Embryonic facial prominence (tissue), 1 donor: ENCODE measurements at regions not wholly inside any gene's neighbourhood (a gene's known extent, or its start where the extent isn't known, plus 50 kb on each side); places are given as distances from the start of the nearest gene placed in this dataset.
"Not testable (repeated sequence)": the region's sequence is repeated elsewhere in the genome, so short reads cannot be mapped to it uniquely, and the experiment has no call there.

ENCODE experiments used
- DNase-seq: peaks from one replicate; pipeline ENCODE4 v3.0.0-alpha.2; 2016; ENCODE audit errors: extremely low spot score

DNA sequence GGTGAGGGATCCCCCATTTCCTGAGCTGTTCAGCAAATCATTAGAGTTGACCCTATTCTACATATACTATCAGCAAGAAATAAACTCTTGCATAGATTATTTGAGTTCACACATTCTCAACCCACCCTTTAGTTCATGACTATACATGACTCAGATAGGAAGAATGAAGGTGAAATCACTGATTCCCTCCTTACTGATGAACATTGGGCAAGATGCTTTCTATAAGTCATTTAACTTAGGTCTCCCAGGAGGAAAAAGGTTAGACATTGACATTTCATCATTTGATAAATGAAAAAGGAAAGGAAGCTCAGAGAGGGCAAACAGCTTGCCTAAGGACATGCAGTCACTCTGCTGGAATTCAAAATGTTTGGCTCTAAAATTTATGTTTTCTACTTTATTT lies 408.0 kb downstream of the TMEM182 start:
- no peak for DNase-seq

DNA sequence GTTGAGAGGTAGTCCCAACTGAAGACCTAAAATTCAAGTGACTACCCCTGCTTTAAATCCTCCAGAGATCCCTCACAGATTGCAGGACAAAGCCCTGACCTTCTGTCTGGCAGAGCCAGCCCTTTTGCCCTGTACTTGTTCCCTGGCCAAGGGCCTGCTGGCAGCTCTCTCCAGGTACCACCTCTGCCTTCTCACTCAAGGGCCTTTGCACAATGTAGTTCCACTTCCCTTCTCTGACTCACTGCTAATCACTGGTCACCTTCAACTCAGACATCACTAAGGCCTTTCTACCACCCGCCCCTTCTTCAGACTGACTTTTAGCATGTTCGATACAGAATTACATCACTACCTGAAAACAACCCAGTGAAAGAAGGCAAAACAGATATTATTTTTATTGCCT lies 411.0 kb downstream of the TMEM182 start:
- DNase-seq: no peak

DNA sequence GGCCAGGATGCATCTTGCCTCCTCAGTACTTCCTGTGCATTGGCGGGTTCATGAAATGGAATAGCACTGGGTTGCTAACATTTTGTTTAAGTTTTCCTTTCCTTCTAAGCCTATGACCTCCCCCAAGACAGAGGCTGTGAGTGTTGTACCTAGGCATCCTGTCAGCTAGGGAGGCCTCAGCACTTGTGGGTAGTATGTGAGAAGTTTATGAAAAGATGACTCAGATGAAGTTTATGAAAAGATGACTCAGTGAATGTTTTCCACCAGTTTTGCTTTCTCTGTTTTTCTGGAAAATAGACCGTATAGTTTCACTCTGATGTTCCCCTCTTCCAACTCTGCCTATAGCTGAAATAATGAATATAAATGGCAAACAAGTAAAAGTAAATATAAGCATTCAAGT lies 412.9 kb downstream of the TMEM182 start:
- DNase-seq: no peak

DNA sequence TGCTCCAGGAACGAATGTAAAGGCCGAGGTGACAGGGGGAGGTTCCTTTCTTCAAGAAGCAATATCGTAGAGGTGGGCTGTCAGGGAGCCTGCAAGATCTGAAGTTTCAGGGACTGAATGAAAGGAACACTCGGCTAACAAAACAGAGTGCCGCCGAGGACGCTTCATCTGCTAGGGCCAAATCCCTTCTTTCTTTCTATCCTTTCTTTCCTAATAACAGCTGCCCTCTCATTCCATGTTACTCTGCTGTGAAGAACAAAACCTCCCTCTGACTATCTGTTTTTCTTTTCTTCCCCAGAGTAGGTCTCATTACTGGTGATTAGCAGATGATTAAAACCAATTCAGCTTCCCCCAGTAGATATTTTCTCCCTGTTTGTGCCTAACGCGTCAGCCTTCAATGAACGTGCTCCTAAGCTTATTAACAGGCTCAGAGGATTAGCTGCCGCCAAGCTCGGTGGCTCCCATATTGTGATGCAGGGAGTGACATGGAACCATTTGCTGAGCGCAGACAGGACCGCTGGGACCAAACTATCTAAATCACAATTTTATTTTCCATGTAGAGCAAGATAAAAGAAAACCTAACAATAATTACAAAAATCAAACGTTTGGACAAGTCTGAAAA lies 414.6 kb downstream of the TMEM182 start:
- DNase-seq: no peak

DNA sequence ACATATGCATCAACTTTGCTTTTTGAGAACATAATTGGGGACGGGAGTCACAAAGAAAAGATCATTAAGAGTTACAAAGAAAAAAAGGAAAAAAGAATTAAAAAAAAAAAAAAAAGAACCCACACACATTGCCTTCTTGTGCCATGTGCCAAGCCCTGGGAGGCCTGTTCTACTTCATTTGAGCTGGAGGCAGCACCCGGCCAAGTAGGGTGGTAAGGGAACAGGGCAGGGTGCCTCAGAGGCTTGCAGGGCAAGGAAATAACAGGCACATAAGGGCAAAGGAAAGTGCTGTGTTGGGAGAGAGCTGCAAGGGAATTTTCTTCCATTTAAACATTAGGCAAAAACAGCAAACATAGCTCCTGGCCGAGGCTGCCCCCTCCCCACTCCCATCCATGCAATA lies 418.0 kb downstream of the TMEM182 start:
- no peak for DNase-seq

DNA sequence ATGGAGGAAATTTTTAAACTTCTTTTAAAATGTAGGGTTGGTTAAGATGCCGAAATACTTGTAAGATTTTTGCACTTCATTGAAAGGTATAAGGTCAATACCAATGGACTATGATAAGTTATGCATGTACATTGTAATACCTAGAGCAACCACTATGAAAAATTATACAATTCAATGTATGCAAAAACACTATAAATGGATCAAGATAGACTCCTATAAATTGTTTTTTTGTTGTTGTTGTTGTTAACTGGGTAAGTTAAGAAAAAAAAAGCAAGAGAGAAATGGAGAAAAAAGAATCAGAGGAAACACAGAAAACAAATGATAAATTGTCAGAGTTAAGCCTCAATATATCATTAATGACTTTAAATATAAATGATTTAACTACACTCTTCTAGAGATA lies 421.2 kb downstream of the TMEM182 start:
- DNase-seq: no peak

DNA sequence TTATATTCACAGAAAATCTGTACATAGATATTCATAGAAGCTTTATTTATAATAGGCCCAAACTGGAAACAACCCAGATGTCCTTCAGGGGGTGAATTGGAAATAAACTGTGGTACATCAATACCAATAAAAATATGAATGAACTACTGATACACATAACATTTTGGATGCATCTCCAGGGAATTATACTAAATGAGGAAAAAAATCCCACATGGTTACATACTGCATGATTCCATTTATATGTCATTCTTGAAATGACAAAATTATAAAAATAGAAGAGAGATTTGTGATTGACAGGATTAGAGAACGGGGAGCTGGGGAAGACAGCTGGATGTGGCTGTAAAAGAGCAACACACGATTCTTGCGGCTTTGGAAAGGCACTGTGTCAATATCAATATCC lies 435.0 kb downstream of the TMEM182 start:
- DNase-seq: no peak

DNA sequence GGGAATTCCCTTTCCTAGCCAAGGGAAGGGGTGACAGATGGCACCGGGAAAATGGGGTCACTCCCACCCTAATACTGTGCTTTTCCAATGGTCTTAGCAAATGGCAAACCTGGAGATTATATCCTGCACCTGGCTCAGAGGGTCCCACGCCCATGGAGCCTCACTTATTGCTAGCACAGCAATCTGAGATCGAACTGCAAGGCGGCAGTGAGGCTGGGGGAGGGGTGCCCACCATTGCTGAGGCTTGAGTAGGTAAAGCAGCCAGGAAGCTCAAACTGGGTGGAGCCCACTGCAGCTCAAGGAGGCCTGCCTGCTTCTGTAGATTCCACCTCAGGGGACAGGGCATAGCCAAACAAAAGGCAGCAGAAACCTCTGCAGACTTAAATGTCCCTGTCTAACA lies 438.9 kb downstream of the TMEM182 start:
- DNase-seq: not testable (repeated sequence)

DNA sequence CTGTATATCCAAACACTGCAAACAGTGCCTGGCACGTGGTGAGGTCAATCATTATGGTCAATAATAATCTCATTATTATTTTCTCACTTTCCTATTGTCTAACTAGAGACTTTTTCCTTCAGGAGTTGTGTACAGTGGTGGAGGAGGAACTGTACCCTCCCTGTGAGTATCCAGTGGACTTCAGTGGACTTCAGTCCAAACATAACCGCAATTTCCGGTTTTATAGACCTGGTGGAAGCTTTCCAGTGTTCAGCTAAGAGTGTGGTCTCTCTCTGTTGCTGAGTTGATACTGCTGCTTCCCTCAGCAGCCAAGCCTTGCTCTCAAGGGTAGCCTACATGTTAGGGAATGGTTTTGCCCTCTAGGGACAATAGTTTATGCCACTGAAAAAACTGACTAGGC lies 447.1 kb downstream of the TMEM182 start:
- DNase-seq: no peak

DNA sequence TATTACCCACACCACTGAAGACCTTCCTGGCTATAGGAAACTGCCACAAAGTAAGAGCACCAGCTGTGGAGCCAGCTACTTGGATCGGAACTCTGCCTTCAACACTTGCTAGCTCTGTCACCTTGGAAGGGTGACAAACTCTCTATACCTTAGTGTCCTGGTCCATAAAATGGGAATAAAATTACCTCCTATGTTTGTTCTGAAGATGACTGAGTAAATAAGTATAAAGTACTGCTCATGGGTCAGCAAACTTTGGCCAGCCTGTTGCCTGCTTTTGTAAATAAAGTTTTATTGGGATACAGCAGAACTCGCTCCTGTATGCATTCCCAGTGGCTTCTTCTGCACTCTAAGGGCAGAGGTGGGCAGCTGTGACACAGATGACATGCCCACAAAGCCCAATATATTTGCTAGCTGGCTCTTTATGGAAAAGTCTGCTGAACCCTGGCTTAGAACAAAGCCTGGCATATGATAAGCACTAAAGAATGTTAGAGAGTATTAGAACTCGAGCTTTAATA lies 451.3 kb downstream of the TMEM182 start:
- no peak for DNase-seq

DNA sequence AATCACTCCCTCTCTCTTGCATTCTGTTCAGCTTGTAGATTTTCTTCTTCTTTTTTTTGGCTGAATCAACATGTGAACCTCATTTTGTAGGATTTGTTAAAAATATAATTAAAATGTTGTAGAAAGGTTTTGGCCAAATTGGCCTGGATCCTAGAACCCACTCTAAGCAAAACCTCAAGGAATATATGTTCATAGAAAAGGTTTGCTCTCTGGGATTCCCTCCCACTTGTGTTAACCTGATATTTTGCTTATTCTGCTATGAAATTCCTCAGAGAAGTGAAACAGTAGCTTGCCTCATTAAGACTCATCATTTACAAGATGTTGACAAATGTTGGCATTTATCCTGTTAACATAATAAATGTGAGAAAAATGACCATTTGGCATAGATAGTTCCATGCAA lies 456.7 kb downstream of the TMEM182 start:
- DNase-seq: no peak

DNA sequence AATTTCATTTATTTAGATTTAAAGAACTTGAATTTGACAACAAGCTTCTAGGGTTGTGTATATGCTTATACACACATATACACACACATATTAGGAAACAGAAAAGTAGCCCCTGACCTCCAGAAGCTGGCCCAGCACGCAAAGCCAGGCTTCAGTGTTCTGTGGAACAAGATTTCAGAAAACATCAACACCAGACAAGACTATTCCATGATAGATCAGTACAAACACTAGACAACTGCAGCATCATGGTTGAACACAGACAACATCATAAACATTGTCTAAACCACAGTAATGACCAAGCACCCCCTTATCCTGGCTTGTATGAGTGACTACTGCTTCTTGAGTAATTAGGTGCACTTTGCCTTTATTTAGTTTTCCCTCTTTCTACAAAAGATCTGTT lies 457.6 kb downstream of the TMEM182 start:
- no peak for DNase-seq

DNA sequence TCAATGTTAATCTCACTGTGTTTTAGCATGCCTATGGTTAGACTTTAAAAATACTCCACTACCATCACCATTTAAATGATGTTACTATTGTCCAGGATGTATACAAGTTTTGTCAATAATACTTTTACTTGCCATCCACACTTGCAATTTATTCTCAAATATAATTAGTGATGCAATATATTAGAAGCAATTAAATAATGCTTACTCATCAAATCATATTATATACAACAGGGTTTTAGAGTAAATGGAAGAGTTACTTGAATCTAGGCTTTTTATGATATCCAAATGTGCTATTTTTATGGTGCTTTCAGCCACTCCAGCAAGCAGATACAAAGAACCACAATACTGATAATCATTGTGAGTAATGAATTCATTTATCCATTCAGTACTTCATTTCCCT lies 461.1 kb downstream of the TMEM182 start:
- DNase-seq: no peak

DNA sequence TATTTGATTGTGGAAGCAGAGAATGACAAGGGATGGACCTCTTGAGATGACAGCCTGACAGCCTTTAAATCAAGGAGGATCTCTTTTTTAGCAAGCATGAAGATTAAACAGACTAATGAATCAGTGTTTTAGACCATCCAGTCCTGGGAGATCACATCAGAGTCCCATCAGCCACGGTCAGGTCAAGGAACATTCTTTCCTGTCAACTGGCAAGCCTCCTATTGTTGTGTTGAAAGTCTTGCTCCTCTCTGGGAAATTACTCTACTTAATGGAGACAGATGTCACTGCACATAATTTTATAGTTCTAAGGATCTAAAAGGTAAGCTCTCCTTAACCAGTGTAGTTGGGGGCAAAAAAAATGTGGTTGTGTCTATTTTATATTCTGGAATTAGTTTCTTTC lies 469.0 kb downstream of the TMEM182 start:
- DNase-seq: no peak

DNA sequence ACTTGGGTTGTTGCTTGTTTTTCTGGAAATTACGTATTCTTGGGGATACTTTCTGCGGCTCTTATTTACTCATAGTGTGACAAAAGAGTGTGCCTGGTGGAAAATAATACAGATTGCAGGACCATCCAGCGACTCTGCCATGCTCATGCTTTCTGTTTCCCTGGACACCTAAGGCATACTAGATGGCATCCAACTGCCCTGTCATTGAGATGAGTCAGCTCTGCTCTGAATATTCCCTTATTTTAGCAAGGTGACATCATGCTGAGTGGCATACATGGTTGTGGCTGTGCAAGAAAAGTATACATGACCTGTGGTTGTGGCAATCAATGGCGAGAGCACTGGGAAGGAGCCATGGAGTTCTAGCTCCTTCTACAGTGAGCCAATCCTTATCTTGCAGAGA lies 471.0 kb downstream of the TMEM182 start:
- DNase-seq: no peak

DNA sequence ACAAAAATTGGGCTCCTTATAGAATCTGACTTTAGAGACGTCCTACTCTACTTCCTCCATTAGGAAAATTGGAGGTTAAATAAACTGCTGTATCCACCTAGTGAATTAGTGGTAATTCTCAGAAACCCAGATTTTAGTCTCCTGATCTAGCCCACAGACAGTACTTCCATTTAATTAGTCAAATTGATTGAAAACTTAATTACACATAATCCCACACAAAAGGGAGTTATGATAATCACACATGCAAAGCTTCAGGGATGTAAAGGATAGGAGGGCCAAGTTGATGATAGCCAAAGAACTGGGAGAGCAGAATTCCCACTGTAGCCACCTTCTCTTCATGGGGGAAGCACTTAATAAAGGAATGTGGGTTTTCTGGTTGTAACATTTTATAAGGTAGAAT lies 471.9 kb downstream of the TMEM182 start:
- no peak for DNase-seq

DNA sequence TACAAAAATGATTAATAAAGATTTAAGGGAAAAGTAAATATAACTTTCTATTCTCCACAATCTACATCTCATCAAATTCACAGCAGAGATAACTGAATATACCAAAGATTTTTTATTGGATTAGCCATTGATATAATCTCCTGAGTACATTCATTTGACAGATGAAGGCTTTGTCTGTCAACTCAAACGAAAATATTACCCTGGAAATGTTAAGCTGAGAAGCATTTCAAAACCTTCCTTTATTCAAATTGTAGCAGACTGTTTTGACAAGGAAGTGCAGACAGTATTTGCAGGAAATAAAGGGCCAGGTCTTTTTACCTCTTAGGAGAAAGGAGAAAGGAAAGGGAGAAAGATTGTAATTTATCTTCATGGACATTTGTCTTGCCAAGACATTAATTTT lies 473.5 kb downstream of the TMEM182 start:
- no peak for DNase-seq

DNA sequence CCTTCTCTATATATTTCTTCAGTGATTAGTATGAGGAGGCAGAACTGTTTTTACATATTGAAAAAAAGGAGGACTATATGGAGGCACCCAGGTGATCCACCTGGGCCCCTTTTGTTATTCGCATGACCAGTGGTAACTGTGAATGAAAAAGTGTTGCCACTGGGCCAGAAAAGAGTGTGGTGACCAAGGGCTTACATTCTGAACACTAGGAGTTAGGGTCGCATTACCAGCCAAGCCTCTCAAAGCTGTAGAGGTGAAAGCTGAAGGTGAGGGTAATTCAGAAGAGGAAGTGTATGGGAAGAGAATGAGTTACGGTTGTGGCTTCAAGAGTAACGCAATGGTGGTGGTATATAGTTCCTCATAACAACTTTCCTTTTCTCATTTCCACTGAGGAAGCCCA lies 487.6 kb downstream of the TMEM182 start:
- no peak for DNase-seq

DNA sequence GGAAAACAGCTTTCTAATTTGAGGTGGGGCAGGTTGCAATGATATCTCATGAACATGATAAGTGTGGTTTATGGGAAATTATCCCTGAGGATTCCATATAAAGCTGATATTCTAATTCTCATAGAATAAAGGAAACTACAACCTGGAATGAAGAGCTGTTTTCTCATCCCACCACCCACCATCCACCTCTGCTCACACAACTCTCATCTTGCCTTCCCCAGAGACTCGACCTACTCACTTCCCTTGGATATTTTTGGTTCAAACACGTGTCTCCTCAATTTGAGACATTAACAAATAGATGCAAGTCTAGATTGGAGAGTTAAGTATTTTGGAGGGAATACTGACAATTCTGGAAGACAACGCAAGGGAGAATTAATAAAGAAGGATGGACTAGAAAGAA lies 490.9 kb downstream of the TMEM182 start:
- no peak for DNase-seq

DNA sequence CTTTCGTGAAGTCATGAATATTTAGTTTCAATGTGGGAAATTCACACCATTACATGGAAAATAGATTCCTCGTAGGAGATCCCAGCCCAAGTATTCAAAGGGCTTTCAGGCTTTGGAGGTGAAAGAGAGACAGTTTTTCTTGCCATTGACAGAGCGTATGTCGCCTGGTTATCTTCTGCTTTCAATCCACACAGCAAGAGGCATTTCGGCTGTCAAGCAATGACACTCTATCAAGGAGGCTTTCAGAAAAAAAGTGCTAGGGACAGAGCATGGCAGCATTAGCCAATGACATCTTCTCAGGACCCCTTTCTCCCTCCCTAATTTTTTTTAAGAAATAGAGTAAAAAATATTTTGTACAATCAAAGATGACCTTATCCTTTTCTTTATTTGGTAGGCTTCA lies 492.8 kb downstream of the TMEM182 start:
- DNase-seq: no peak

DNA sequence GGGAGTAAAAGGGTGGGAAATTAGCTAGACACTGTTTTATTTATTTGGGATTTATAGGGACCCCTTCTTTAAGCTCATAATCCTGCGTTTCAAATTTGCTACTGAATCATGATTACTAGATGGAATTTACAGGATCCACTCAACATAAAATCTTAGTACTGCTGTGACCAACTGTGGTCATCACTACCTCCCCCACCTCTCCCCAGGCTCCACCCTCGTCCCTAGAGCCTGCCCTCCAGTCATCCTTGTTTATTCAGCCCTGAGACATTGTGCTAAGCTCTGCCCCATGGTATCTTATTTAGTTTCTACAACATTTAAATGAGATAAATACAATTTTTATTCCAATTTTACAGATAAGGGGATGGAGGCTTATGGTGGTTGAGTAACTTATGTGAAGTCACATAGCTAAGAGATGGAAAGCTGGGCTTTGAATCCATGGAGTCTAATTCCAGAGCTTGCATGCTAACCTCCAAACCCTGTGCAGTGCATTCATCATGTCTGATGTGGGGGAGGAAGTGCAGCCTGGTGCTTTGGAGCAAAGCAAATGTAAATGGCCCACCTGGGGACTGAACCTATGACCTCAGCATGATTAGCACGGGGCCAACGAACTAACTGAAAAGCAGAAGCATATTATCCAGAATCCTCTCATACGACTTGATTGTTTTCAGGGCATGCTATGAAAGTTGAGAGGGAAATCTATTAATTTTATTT lies 502.4 kb downstream of the TMEM182 start:
- DNase-seq: no peak

DNA sequence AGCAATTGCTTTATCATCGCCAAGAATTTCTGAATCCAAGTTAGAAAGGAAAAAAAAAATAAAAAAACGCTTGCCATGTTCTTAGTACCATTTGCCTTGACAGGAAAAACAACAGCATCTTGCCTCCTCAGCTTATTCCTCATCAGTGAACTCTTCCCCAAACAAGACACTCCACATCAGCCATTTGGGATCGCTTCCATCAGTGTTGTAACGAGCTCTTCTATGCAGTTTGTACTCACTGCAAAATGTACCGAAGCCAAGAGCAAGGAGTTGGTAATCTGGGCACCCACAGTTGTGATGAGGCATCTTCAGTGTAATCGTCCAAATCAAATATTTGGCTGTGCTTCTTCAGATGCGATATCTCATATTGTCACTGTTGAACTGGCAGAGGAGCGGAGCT lies 503.7 kb downstream of the TMEM182 start:
- DNase-seq: no peak

DNA sequence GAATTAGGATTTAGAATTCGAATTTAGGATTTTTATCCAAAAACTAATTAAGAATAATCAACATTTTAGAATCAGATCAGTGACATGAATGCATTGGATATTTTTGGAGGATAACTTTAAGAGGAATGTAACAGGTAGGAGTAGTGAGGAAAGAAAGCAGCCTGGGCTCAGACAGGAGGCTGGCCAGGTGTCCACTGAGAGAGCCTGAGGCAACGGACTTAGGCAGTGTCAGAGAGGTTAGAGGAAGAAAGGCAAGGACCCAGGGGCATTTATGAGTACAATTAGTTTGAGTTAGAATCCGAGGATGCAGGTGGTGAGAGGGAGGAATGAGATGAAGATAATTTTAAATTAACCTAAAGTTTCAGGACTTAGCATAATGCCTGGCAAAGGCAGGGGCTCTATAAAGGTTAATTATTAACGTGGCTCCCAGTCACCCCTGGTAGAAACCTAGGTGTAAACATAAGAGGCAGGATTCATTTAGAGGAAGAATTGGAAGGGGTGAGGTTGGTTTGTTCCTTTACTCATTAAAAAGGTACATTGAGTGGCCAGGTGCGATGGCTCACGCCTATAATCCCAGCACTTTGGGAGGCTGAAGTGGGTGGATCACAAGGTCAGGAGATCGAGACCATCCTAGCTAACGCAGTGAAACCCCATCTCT lies 507.1 kb downstream of the TMEM182 start:
- DNase-seq: no peak
